ENCODE measurements at regions not wholly inside any gene's neighbourhood (a gene's known extent, or its start where the extent isn't known, plus 50 kb on each side); places are given as distances from the start of the nearest gene placed in this dataset.

- no peak overlapping the region for H4K8ac ChIP-seq (ENCODE audit: low read depth in 2 of 2, low read length in 2 of 2)
- H3K4me2 ChIP-seq (ENCODE audit: low read depth, low read length), result no peak overlapping the region
- H2AK9ac ChIP-seq (replicated peaks; ENCODE audit: low read depth, low read length, poor library complexity), result no peak overlapping the region
- H3K4me1 ChIP-seq (ENCODE audit: control insufficient read depth, insufficient read depth, low read length), result no peaks in the 10 kb centered on the region
- no peak overlapping the region for H4K5ac ChIP-seq (ENCODE audit: low read depth, low read length)
- H3K27ac ChIP-seq (ENCODE audit: insufficient read depth, low read length), result no peak overlapping the region
- POLR2A ChIA-PET (ENCODE audit: unreplicated experiment), result no interaction called here
- no peaks in the 10 kb centered on the region for H4K20me1 ChIP-seq (ENCODE audit: insufficient read depth, low read length)
- no TSS peak for BruUV-seq (replicated peaks)
- H3K4ac ChIP-seq (ENCODE audit: low read depth, low read length), result no peak overlapping the region
- no peak overlapping the region for H4K91ac ChIP-seq (ENCODE audit: insufficient read depth, low read depth, low read length)
- no CpG with 5 or more reads among the region's 1 CpG for WGBS, 2 experiments (ENCODE audit: extremely low coverage in 2 of 2, insufficient read length in 1 of 2)
- H3K36me3 ChIP-seq (ENCODE audit: control insufficient read depth, insufficient read depth, low read length), result no peaks in the 10 kb centered on the region
- H3K9ac ChIP-seq (ENCODE audit: low read depth, low read length), result no peak overlapping the region
- in situ Hi-C loops (cut with MboI; ENCODE audit: low sequenced_read_pairs) (no loop called here), intact Hi-C loops (cut with micrococcal nuclease) (no loop called here), dilution Hi-C loops (cut with HindIII; ENCODE audit: low sequenced_read_pairs, unreplicated experiment) (no loop called here)
- no peak overlapping the region for H2AK5ac ChIP-seq (ENCODE audit: low read depth, low read length)
- no peak overlapping the region for H3K23ac ChIP-seq (ENCODE audit: low read depth, low read length)
- no peak overlapping the region for H2AFZ ChIP-seq (replicated peaks; ENCODE audit: low read length, poor library complexity)
- CTCF ChIA-PET, result no interaction called here
- H2BK5ac ChIP-seq (ENCODE audit: low read depth, low read length, poor library complexity, severe bottlenecking), result no peak overlapping the region
- no peak overlapping the region for H3K14ac ChIP-seq (replicated peaks; ENCODE audit: low read depth, low read length)
- no peak overlapping the region for H2BK120ac ChIP-seq (ENCODE audit: low read depth, low read length)
- H2BK15ac ChIP-seq (ENCODE audit: low read depth, low read length), result no peak overlapping the region
- H3K27me3 ChIP-seq (ENCODE audit: control insufficient read depth, insufficient read depth, low read length), result no peaks in the 10 kb centered on the region
- no peak overlapping the region for H3K18ac ChIP-seq (ENCODE audit: low read depth, low read length)
- no peak overlapping the region for H3K4me3 ChIP-seq (ENCODE audit: insufficient read depth, low read depth, low read length)
- DNase-seq (no peak), ATAC-seq (ENCODE audit: low read depth) (no peak)
- H3K9me1 ChIP-seq (ENCODE audit: insufficient read depth, low read length), result no peaks in the 10 kb centered on the region
- H3K56ac ChIP-seq (ENCODE audit: extremely low read depth, insufficient read depth, low read length), result no peak overlapping the region
- H3K9me3 ChIP-seq (ENCODE audit: control insufficient read depth, insufficient read depth, low read length), result no peaks in the 10 kb centered on the region
- H3K79me1 ChIP-seq (ENCODE audit: low read depth in 1 of 2, low read length in 2 of 2), result no peaks in the 10 kb centered on the region
- no peak overlapping the region for H2BK20ac ChIP-seq (ENCODE audit: low read depth, low read length)
- TF ChIP-seq RCOR1 (IDR thresholded peaks at IDR 0.05; ENCODE audit: insufficient replicate concordance, low read length) (no peak), CEBPB (IDR thresholded peaks at IDR 0.05; ENCODE audit: low read depth, low read length) (no peak), MAZ (IDR thresholded peaks at IDR 0.05; ENCODE audit: borderline replicate concordance, low read depth, low read length) (no peak), POLR2A (IDR thresholded peaks at IDR 0.05; ENCODE audit: low read depth, low read length) (no peak), SMC3 (IDR thresholded peaks at IDR 0.05; ENCODE audit: low read depth, low read length) (no peak), RFX5 (IDR thresholded peaks at IDR 0.05; ENCODE audit: low read depth, low read length) (no peak), MAFK (IDR thresholded peaks at IDR 0.05; ENCODE audit: low read depth, low read length) (no peak), BHLHE40 (IDR thresholded peaks at IDR 0.05; ENCODE audit: low read depth, low read length) (no peak), FOS (IDR thresholded peaks at IDR 0.05; ENCODE audit: low read depth, low read length) (no peak), USF2 (IDR thresholded peaks at IDR 0.05; ENCODE audit: low read depth, low read length) (no peak), CTCF (conservative IDR thresholded peaks at IDR 0.05; ENCODE audit: low read depth, low read length) (no peak)
- TF ChIP-seq, protein P1, sequence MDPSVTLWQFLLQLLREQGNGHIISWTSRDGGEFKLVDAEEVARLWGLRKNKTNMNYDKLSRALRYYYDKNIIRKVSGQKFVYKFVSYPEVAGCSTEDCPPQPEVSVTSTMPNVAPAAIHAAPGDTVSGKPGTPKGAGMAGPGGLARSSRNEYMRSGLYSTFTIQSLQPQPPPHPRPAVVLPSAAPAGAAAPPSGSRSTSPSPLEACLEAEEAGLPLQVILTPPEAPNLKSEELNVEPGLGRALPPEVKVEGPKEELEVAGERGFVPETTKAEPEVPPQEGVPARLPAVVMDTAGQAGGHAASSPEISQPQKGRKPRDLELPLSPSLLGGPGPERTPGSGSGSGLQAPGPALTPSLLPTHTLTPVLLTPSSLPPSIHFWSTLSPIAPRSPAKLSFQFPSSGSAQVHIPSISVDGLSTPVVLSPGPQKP (IDR thresholded peaks at IDR 0.05; ENCODE audit: borderline replicate concordance, low read depth, low read length), result no peak
These were observed 61.2 kb upstream of the MIR17HG start for GRCh38 chr13:91286317-91286716.

Measured in IMR-90 (cell line).